ENCODE measurements at regions not wholly inside any gene's neighbourhood (a gene's known extent, or its start where the extent isn't known, plus 50 kb on each side); places are given as distances from the start of the nearest gene placed in this dataset.

DNA sequence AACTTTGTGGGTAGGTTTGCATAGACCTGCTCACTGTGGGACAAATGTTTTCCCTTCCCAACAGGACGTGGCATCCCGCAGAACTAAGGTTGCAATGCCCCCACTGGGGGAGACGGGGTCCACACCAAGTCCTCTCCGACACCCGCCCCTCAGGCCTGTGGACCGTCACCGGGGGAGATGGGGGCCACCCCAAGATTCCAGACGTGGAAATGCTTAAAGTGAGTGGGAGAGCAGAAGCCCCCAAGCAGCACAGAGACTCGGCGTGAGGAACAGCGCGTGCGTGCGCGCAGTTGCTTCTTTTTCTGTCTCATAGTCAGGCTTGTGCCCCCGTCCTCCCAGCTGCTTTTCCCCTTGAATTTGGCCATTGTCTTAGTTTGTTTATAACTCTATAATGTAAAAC lies 826.3 kb upstream of the SALL3 start:
- no TSS peak for BruUV-seq (replicated peaks)
- ATAC-seq: no peak
- Histone ChIP-seq H3K9me3 (ENCODE audit: low read length) (no peaks in the 10 kb centered on the region), H3K4me1 (ENCODE audit: insufficient read depth, low read length) (no peaks in the 10 kb centered on the region), H4K20me1 (ENCODE audit: insufficient read depth, low read length) (no peaks in the 10 kb centered on the region), H3K36me3 (replicated peaks in 1 of 2; ENCODE audit: control insufficient read depth in 1 of 2, insufficient read depth in 2 of 2, low read length in 2 of 2) (no peaks in the 10 kb centered on the region), H3K9ac (ENCODE audit: insufficient read depth, low read depth, low read length) (no peak overlapping the region), H2AFZ (ENCODE audit: low read length) (no peak overlapping the region), H3K79me2 (ENCODE audit: insufficient read depth, low read length) (no peaks in the 10 kb centered on the region), H3K27me3 (ENCODE audit: control insufficient read depth in 1 of 2, insufficient read depth in 2 of 2, low read length in 2 of 2) (peaks cover 2 to 13% of the 10 kb centered on the region in 2 experiments; a peak in 3 of 5 replicates), H3K27ac (ENCODE audit: extremely low read length, insufficient read depth, low read length) (no peak overlapping the region), H3K4me2 (ENCODE audit: low read depth, low read length) (no peak overlapping the region), H3K4me3 (replicated peaks in 1 of 3; ENCODE audit: insufficient read depth in 1 of 3, low read depth in 2 of 3, low read length in 3 of 3) (no peak overlapping the region)
- in situ Hi-C loops (cut with HindIII; ENCODE audit: extremely low pct_ligation_motif_present, low pct_unique_long_range_greater_than_20kb): no loop called here
- FAIRE-seq: no peak
- CTCF ChIA-PET (ENCODE audit: low intra/inter-chr PET ratio, low total read pairs): no interaction called here
- no peak for TF ChIP-seq PRPF4 (IDR thresholded peaks at IDR 0.05; ENCODE audit: low read depth, low read length, poor library complexity, severe bottlenecking)
- intact Hi-C loops (cut with micrococcal nuclease; ENCODE audit: unreplicated experiment): no loop called here
- 63% methylated on average over 12 of the region's 16 CpGs for WGBS (ENCODE audit: low lambda C conversion rate)
- POLR2A ChIA-PET: no interaction called here
- no peak for DNase-seq (ENCODE audit: low spot score)

DNA sequence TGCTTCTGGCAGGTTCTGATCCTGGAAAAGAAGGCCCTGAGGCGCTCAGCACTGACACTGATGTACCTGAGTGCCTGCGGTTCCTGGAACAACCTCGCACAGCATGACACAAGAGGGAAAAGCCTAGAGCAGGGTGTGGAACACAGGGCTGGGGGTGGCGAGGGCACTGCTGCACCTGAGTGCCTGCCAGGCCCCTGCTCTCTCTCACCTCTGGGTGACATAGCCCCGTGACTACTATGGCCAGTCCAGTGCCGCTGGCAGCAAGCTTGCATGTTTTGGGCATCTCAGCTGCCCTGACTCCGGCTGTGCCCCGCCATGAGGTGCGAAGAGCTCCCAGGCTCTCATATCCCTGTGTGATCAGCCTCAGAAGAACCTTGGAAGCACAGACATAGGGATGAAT lies 825.2 kb upstream of the SALL3 start:
- no peaks in the 10 kb centered on the region for H3K36me3 ChIP-seq (replicated peaks in 1 of 2; ENCODE audit: control insufficient read depth in 1 of 2, insufficient read depth in 2 of 2, low read length in 2 of 2)
- H3K79me2 ChIP-seq (ENCODE audit: insufficient read depth, low read length): no peaks in the 10 kb centered on the region
- no TSS peak for BruUV-seq (replicated peaks)
- intact Hi-C loops (cut with micrococcal nuclease; ENCODE audit: unreplicated experiment): no loop called here
- H3K27ac ChIP-seq (ENCODE audit: extremely low read length, insufficient read depth, low read length): no peak overlapping the region
- no peaks in the 10 kb centered on the region for H4K20me1 ChIP-seq (ENCODE audit: insufficient read depth, low read length)
- no peaks in the 10 kb centered on the region for H3K9me3 ChIP-seq (ENCODE audit: low read length)
- WGBS (ENCODE audit: low lambda C conversion rate): 10% methylated on average over 4 of the region's 9 CpGs
- no peak overlapping the region for H3K4me3 ChIP-seq (replicated peaks in 1 of 3; ENCODE audit: insufficient read depth in 1 of 3, low read depth in 2 of 3, low read length in 3 of 3)
- POLR2A ChIA-PET: no interaction called here
- no peak for FAIRE-seq
- in situ Hi-C loops (cut with HindIII; ENCODE audit: extremely low pct_ligation_motif_present, low pct_unique_long_range_greater_than_20kb): no loop called here
- no peak overlapping the region for H3K4me2 ChIP-seq (ENCODE audit: low read depth, low read length)
- CTCF ChIA-PET (ENCODE audit: low intra/inter-chr PET ratio, low total read pairs): no interaction called here
- H3K4me1 ChIP-seq (ENCODE audit: insufficient read depth, low read length): no peaks in the 10 kb centered on the region
- H3K27me3 ChIP-seq (ENCODE audit: control insufficient read depth in 1 of 2, insufficient read depth in 2 of 2, low read length in 2 of 2): peaks cover 2 to 13% of the 10 kb centered on the region in 2 experiments; a peak in 3 of 5 replicates
- no peak overlapping the region for H2AFZ ChIP-seq (ENCODE audit: low read length)
- no peak overlapping the region for H3K9ac ChIP-seq (ENCODE audit: insufficient read depth, low read depth, low read length)
- ATAC-seq: no peak; the same call in 2 of the 3 replicates
- no peak for DNase-seq (ENCODE audit: low spot score)
- TF ChIP-seq SIN3A (IDR thresholded peaks at IDR 0.05; ENCODE audit: borderline replicate concordance, low read depth, low read length): no peak
- no peak for TF ChIP-seq RCOR2 (CRISPR knock-in tag; IDR thresholded peaks at IDR 0.05)
- TF ChIP-seq U2AF1 (optimal IDR thresholded peaks at IDR 0.05; ENCODE audit: low read depth, low read length): no peak
- TF ChIP-seq, protein P1, sequence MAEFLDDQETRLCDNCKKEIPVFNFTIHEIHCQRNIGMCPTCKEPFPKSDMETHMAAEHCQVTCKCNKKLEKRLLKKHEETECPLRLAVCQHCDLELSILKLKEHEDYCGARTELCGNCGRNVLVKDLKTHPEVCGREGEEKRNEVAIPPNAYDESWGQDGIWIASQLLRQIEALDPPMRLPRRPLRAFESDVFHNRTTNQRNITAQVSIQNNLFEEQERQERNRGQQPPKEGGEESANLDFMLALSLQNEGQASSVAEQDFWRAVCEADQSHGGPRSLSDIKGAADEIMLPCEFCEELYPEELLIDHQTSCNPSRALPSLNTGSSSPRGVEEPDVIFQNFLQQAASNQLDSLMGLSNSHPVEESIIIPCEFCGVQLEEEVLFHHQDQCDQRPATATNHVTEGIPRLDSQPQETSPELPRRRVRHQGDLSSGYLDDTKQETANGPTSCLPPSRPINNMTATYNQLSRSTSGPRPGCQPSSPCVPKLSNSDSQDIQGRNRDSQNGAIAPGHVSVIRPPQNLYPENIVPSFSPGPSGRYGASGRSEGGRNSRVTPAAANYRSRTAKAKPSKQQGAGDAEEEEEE (CRISPR knock-in tag; IDR thresholded peaks at IDR 0.05; ENCODE audit: borderline replicate concordance): no peak
- no peak for TF ChIP-seq SRF (IDR thresholded peaks at IDR 0.05; ENCODE audit: low read depth, low read length)
- TF ChIP-seq, protein P2, sequence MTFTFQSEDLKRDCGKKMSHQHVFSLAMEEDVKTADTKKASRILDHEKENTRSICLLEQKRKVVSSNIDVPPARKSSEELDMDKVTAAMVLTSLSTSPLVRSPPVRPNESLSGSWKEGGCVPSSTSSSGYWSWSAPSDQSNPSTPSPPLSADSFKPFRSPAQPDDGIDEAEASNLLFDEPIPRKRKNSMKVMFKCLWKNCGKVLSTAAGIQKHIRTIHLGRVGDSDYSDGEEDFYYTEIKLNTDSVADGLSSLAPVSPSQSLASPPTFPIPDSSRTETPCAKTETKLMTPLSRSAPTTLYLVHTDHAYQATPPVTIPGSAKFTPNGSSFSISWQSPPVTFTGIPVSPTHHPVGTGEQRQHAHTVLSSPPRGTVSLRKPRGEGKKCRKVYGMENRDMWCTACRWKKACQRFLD (CRISPR knock-in tag; IDR thresholded peaks at IDR 0.05; ENCODE audit: borderline replicate concordance): no peak
- no peak for TF ChIP-seq HCFC1 (IDR thresholded peaks at IDR 0.05; ENCODE audit: low read depth, low read length)
- no peak for TF ChIP-seq ZNF138 (CRISPR knock-in tag; IDR thresholded peaks at IDR 0.05; ENCODE audit: low read depth)
- no peak for TF ChIP-seq NCOA1 (CRISPR knock-in tag; IDR thresholded peaks at IDR 0.05)
- no peak for TF ChIP-seq ZC3H13 (CRISPR knock-in tag; IDR thresholded peaks at IDR 0.05)
- TF ChIP-seq, protein P3, sequence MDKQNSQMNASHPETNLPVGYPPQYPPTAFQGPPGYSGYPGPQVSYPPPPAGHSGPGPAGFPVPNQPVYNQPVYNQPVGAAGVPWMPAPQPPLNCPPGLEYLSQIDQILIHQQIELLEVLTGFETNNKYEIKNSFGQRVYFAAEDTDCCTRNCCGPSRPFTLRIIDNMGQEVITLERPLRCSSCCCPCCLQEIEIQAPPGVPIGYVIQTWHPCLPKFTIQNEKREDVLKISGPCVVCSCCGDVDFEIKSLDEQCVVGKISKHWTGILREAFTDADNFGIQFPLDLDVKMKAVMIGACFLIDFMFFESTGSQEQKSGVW (CRISPR knock-in tag; IDR thresholded peaks at IDR 0.05; ENCODE audit: borderline replicate concordance): no peak
- no peak for TF ChIP-seq HNRNPUL1 (IDR thresholded peaks at IDR 0.05; ENCODE audit: low read depth, low read length)
- no peak for TF ChIP-seq SNRNP70 (IDR thresholded peaks at IDR 0.05; ENCODE audit: low read depth, low read length)
- no peak for TF ChIP-seq ZSCAN22 (CRISPR knock-in tag; IDR thresholded peaks at IDR 0.05)

Data from HepG2 (cell line).